ENCODE measurements at regions not wholly inside any gene's neighbourhood (a gene's known extent, or its start where the extent isn't known, plus 50 kb on each side); places are given as distances from the start of the nearest gene placed in this dataset.

DNA sequence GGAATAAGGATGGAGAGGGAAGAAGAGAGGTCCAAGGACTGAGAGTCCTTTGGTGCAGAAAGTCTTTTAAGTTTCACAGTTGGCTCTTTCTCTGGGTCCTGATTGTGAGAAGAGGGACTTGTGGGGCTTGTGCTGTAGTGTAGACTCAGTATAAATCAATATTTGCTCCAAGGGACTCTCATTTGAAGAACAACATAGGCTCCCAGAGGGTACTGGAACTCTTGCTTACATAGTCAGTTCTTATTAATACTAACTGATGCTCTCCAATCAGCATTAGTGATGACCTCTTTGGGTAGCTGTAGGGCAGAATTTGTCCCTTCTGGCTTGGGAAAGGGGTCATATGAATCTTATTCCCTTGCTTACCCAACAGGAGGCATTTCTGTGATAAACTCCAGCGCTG lies 62.5 kb upstream of the CXCL14 start:
- DNase-seq = no peak
- peaks cover 2% of the 10 kb centered on the region for H3K9me3 Mint-ChIP-seq (ENCODE audit: low read depth, unreplicated experiment)
- CTCF ChIA-PET = interaction anchor here (0.6 kb wide), 1 partner anchor 11 kb away, joined by 8 read pairs; no protein-coding TSS in a partner anchor
- H3K27me3 Mint-ChIP-seq (ENCODE audit: unreplicated experiment) = peaks cover 71% of the 10 kb centered on the region
- H3K36me3 Mint-ChIP-seq (ENCODE audit: insufficient read depth, unreplicated experiment) = no peaks in the 10 kb centered on the region
- BruUV-seq (replicated peaks) = no TSS peak
- H3K4me1 Mint-ChIP-seq (ENCODE audit: low read depth, unreplicated experiment) = no peaks in the 10 kb centered on the region
- no peak overlapping the region for H3K27ac Mint-ChIP-seq (ENCODE audit: unreplicated experiment)
- intact Hi-C loops (cut with micrococcal nuclease; ENCODE audit: unreplicated experiment) = no loop called here
- no peak overlapping the region for H3K4me3 Mint-ChIP-seq (ENCODE audit: low read depth, unreplicated experiment)
- TF ChIP-seq, protein P1, sequence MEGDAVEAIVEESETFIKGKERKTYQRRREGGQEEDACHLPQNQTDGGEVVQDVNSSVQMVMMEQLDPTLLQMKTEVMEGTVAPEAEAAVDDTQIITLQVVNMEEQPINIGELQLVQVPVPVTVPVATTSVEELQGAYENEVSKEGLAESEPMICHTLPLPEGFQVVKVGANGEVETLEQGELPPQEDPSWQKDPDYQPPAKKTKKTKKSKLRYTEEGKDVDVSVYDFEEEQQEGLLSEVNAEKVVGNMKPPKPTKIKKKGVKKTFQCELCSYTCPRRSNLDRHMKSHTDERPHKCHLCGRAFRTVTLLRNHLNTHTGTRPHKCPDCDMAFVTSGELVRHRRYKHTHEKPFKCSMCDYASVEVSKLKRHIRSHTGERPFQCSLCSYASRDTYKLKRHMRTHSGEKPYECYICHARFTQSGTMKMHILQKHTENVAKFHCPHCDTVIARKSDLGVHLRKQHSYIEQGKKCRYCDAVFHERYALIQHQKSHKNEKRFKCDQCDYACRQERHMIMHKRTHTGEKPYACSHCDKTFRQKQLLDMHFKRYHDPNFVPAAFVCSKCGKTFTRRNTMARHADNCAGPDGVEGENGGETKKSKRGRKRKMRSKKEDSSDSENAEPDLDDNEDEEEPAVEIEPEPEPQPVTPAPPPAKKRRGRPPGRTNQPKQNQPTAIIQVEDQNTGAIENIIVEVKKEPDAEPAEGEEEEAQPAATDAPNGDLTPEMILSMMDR (IDR thresholded peaks at IDR 0.05; ENCODE audit: unreplicated experiment) = no peak

DNA sequence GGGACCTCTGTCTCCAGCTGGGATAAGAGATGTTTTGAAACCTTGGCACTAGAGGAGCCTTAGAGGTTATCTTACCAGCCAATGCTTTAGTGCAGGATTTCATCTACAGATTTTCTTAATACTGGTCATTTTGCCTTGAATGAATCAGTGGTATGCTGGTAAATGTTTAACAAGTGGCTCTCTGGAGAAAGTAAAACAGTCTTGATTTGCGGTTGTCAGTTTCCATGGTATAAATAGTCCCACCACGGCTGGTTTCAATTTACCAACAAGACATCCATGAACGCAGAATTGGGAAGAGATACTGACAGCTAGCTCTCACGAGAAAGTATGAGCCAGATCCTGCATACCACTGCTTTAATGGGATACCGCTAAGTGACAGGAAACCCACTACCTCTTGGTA lies 56.7 kb upstream of the CXCL14 start:
- no TSS peak for BruUV-seq (replicated peaks)
- no peaks in the 10 kb centered on the region for H3K4me1 Mint-ChIP-seq (ENCODE audit: low read depth, unreplicated experiment)
- H3K9me3 Mint-ChIP-seq (ENCODE audit: low read depth, unreplicated experiment) = peaks cover 2% of the 10 kb centered on the region
- TF ChIP-seq, protein P1 (IDR thresholded peaks at IDR 0.05; ENCODE audit: unreplicated experiment) = no peak
- H3K27me3 Mint-ChIP-seq (ENCODE audit: unreplicated experiment) = peaks cover 54% of the 10 kb centered on the region
- no peaks in the 10 kb centered on the region for H3K36me3 Mint-ChIP-seq (ENCODE audit: insufficient read depth, unreplicated experiment)
- DNase-seq = no peak
- H3K27ac Mint-ChIP-seq (ENCODE audit: unreplicated experiment) = no peak overlapping the region
- intact Hi-C loops (cut with micrococcal nuclease; ENCODE audit: unreplicated experiment) = no loop called here
- no peak overlapping the region for H3K4me3 Mint-ChIP-seq (ENCODE audit: low read depth, unreplicated experiment)
- CTCF ChIA-PET = no interaction called here

DNA sequence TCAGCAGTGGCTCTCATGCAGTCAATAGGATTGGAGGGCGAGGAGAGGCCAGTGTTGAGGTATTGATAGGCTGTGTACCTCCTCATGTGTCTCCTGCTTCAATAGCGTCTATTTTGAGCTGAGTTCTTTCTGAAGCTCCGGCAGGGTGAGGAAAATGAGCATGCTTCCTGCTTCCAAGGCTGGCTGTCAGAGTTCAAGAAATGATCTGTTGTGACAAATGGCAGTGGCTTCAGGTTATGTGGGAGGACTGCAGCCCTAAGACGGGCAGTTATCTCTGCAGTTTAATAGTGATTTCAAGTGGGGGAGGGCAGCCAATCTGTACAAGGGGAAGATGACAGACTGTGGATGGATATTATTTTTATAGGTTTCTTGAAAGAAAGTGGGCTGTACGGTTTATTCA lies 54.0 kb upstream of the CXCL14 start:
- TF ChIP-seq, protein P1 (IDR thresholded peaks at IDR 0.05; ENCODE audit: unreplicated experiment) = no peak
- Mint-ChIP-seq H3K4me1 (ENCODE audit: low read depth, unreplicated experiment) (peaks cover 8% of the 10 kb centered on the region), H3K27ac (ENCODE audit: unreplicated experiment) (no peak overlapping the region), H3K4me3 (ENCODE audit: low read depth, unreplicated experiment) (no peak overlapping the region), H3K27me3 (ENCODE audit: unreplicated experiment) (peaks cover 61% of the 10 kb centered on the region), H3K9me3 (ENCODE audit: low read depth, unreplicated experiment) (peaks cover 3% of the 10 kb centered on the region), H3K36me3 (ENCODE audit: insufficient read depth, unreplicated experiment) (no peaks in the 10 kb centered on the region)
- intact Hi-C loops (cut with micrococcal nuclease; ENCODE audit: unreplicated experiment) = no loop called here
- CTCF ChIA-PET = no interaction called here
- no peak for DNase-seq
- BruUV-seq (replicated peaks) = no TSS peak

DNA sequence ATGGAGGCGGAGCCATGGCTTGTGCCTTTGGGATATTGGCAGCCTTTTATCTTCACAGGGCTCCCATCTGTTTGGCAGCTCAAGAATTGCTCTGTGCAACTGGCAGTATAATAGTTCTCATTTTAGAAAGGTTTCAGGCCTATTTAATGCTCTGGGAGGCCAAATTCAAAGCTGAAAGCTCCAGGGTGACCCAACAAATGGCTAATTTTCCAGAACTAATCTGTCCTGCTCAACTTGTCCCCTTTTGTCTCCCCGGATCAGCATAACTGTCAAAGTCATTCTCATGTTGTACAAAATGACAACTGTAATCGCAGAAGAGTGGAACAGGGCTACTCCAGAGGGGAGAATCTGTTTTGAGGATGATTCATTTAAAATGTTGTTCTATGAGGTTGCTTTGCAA lies 52.6 kb upstream of the CXCL14 start:
- TF ChIP-seq, protein P1 (IDR thresholded peaks at IDR 0.05; ENCODE audit: unreplicated experiment) = no peak
- DNase-seq = no peak
- peaks cover 63% of the 10 kb centered on the region for H3K27me3 Mint-ChIP-seq (ENCODE audit: unreplicated experiment)
- H3K4me1 Mint-ChIP-seq (ENCODE audit: low read depth, unreplicated experiment) = peaks cover 8% of the 10 kb centered on the region
- H3K4me3 Mint-ChIP-seq (ENCODE audit: low read depth, unreplicated experiment) = no peak overlapping the region
- peaks cover 6% of the 10 kb centered on the region for H3K9me3 Mint-ChIP-seq (ENCODE audit: low read depth, unreplicated experiment)
- CTCF ChIA-PET = no interaction called here
- H3K36me3 Mint-ChIP-seq (ENCODE audit: insufficient read depth, unreplicated experiment) = no peaks in the 10 kb centered on the region
- intact Hi-C loops (cut with micrococcal nuclease; ENCODE audit: unreplicated experiment) = no loop called here
- BruUV-seq (replicated peaks) = no TSS peak
- no peak overlapping the region for H3K27ac Mint-ChIP-seq (ENCODE audit: unreplicated experiment)

Measured in Calu3 (cell line).